Central memory CD8-positive, alpha-beta T cell (primary cell): ENCODE measurements at regions not wholly inside any gene's neighbourhood (a gene's known extent, or its start where the extent isn't known, plus 50 kb on each side); places are given as distances from the start of the nearest gene placed in this dataset.

Experiments used
- ATAC-seq: fragments of 150-1000 bp; cut with Tn5 transposase; replicated peaks from 2 replicates; pipeline ENCODE4 v1.10.0; 2022; ENCODE audit warnings: mild to moderate bottlenecking, moderate FRiP score, moderate number of reproducible peaks; ENCODE audit not compliant: poor library complexity, severe bottlenecking; ENCODE audit errors: extremely low read depth
- DNase-seq, 2 donors: peaks; one replicate each; pipeline ENCODE4 v3.0.0; 2021; ENCODE audit warnings: low spot score in 2 of 2
- H3K27ac Mint-ChIP-seq: one replicate; pipeline ENCODE4 v1.8.0; 2022; ENCODE audit warnings: low read depth, mild to moderate bottlenecking, moderate library complexity, mixed read lengths
- H3K27me3 Mint-ChIP-seq: one replicate; pipeline ENCODE4 v1.8.0; 2022; ENCODE audit warnings: mixed read lengths
- H3K36me3 Mint-ChIP-seq: one replicate; pipeline ENCODE4 v1.8.0; 2022; ENCODE audit warnings: mild to moderate bottlenecking, moderate library complexity, mixed read lengths; ENCODE audit not compliant: insufficient read depth
- H3K4me1 Mint-ChIP-seq: one replicate; pipeline ENCODE4 v1.8.0; 2022; ENCODE audit warnings: mixed read lengths
- H3K4me3 Mint-ChIP-seq: one replicate; pipeline ENCODE4 v1.8.0; 2022; ENCODE audit warnings: mild to moderate bottlenecking, moderate library complexity, mixed read lengths
- H3K9me3 Mint-ChIP-seq: one replicate; pipeline ENCODE4 v1.8.0; 2022; ENCODE audit warnings: mixed read lengths

DNA sequence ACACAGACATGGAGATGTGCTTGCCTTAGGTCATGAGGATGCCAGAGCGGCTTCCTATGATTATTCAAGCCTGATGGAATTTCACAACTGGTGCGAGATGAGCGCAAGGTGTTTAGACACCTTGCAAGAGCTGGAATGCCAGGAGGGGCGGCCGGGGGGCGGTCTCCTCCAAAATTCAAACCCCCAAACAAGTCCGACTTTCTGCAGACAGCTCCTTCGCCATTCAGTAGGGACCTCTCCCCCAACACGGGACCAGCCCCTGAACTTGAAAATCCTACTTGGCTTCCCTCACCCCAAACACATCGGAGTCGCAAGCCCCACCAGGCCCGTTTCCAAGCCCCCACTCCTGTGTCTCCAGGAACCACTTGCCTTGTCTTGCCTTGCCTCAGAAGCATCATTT, 64.8 kb upstream of the ID2 start:
- no peak overlapping the region for H3K27ac Mint-ChIP-seq
- no peak for DNase-seq
- peaks cover 14% of the 10 kb centered on the region for H3K27me3 Mint-ChIP-seq
- no peak overlapping the region for H3K4me3 Mint-ChIP-seq
- H3K36me3 Mint-ChIP-seq = no peaks in the 10 kb centered on the region
- H3K9me3 Mint-ChIP-seq = no peaks in the 10 kb centered on the region
- ATAC-seq = no peak
- H3K4me1 Mint-ChIP-seq = no peaks in the 10 kb centered on the region

DNA sequence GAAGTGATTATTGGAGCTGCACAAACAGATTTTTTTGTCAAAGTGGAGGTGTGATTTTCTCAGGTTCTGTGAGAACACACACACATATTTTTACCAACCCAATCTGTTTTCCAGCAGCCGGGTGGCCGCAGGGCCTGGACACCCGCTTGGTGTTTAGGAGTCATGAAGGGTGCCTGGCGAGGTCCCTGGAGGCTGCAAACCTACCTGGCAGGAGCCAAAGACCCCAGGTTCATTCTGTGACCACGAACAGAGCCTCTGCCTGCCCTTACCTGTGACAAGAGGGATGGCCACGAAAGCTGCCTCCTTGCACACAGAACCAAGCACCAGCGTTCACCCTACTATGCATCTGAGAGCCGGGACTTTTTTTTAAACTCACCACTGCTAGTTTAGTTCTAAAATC, 64.3 kb upstream of the ID2 start:
- peaks cover 15% of the 10 kb centered on the region for H3K27me3 Mint-ChIP-seq
- H3K4me1 Mint-ChIP-seq = no peaks in the 10 kb centered on the region

DNA sequence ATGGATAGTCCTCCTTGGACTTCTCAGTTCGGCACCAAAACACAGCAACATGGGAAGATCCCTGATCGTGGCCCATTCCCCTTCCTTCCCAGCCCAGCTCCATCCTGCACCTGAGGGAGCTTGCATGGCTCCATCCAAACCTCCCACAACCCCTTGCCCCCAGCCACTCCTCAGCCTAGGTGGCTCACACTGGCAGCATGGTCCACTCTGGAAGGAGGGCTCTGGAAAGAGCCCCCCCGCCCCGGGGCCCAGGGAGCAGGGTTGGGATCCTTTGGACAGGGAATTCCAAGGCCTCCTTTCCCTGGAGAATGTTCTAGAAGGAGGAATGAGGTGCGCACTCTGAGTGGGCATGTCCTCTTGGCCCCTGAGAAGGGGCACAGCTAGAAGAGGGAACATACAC, 62.8 kb upstream of the ID2 start:
- no peak overlapping the region for H3K27ac Mint-ChIP-seq
- ATAC-seq (no peak), DNase-seq (no peak)
- H3K4me1 Mint-ChIP-seq = no peaks in the 10 kb centered on the region
- peaks cover 22% of the 10 kb centered on the region for H3K27me3 Mint-ChIP-seq
- H3K9me3 Mint-ChIP-seq = no peaks in the 10 kb centered on the region
- H3K4me3 Mint-ChIP-seq = no peak overlapping the region
- no peaks in the 10 kb centered on the region for H3K36me3 Mint-ChIP-seq

More for the DNA sequence above, 64.3 kb upstream of the ID2 start:
- H3K36me3 Mint-ChIP-seq = no peaks in the 10 kb centered on the region
- no peak overlapping the region for H3K4me3 Mint-ChIP-seq
- ATAC-seq = no peak
- no peak for DNase-seq
- no peaks in the 10 kb centered on the region for H3K9me3 Mint-ChIP-seq
- no peak overlapping the region for H3K27ac Mint-ChIP-seq

DNA sequence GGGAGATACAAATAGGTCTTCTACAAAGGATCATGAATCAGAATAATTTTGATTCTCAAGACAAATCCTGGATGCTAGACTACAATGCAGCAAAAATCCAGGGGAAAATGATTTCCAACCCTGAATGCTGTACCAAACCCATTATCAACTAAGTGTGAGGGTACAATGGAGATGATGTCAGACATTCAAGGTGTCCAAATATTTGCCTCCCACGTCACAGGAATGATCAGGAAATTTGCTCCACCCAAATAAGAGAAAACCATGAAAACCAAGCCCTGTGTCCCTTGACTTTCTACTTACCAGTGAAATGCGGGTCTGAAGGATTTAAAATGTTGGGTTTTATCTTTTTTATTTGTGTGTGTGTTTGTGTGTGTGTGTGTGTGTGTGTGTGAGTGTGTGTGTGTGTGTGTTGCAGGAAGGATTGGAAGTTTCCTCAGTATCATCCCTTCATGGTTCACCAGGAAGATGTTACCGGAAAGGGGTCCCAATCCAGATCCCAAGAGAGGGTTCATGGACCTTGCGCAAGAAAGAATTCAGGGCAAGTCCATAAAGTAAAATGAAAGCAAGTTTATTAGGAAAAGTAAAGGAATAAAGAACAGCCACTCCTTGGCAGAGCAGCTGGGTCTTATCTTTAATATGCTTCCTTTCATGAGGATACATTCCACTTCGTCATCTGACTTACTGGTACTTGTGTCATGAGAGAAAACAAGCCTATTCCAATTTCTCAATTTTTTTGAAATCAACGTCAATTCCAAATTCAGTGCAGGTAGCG, 61.1 kb upstream of the ID2 start:
- Mint-ChIP-seq H3K27me3 (peaks cover 22% of the 10 kb centered on the region), H3K36me3 (no peaks in the 10 kb centered on the region), H3K4me1 (no peaks in the 10 kb centered on the region), H3K27ac (no peak overlapping the region), H3K9me3 (no peaks in the 10 kb centered on the region), H3K4me3 (no peak overlapping the region)
- DNase-seq (no peak), ATAC-seq (no peak)

DNA sequence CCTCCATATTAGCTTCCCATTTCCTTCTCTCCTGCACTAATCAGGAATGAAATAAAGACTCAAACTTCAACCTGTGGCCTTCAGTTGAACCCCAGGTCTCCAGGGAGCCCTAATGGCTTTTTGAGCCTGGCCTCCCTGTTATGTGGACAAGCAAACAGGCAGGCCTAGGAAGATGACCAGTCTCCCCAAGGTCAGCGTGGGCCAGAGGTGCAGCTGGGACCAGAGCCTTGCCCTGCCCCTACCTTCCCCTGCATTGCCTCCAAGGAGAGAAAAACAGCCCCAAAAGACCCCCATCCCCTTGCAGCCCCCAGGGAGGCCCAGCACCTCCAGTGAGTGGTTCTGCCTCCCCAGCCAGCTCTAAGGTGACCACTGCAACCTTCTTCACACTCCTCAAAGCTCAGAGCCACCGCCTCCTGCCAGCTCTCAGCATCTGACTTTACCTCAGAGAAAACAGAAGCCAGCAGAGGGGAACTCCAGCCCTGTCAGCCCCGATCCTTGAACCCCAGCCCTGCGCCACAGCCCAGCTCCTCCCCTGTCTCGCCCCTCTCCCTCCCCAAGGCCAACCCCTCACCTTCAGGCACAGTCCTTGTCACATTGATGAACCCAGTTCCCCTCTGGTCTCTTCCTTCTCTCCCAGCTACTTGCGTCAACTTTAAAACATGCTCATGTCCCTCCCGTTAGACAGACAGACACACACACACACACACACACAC, 59.5 kb upstream of the ID2 start:
- H3K27ac Mint-ChIP-seq = no peak overlapping the region
- ATAC-seq = no peak
- H3K4me3 Mint-ChIP-seq = no peak overlapping the region
- no peak for DNase-seq
- H3K27me3 Mint-ChIP-seq = peaks cover 22% of the 10 kb centered on the region
- H3K36me3 Mint-ChIP-seq = no peaks in the 10 kb centered on the region
- no peaks in the 10 kb centered on the region for H3K4me1 Mint-ChIP-seq
- no peaks in the 10 kb centered on the region for H3K9me3 Mint-ChIP-seq

DNA sequence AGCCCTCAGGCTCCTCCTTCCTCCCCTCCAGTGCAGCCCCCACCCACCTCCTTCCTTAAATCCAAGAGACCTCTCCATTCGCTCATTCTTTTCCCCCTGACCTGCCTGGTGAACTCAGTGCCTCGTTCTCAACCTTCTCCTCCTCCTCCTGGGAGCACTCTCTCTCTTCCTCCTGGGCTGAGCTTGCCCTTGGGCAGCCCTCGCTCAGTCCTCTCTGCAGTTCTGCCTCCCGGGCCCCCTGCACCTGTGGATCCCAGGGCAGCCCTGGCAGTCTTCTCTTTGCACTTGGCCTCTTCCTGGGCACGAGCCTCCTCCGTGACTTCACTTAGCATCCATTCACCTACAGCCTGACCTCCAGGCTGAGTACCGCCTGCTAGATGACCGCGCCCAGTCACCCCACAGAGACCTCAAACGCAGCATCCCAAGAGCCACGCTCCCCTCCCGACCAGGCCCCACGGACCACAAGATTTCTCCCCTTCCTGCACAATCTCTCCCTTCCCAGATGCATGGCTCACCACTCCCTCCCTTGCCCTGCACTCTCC, 58.9 kb upstream of the ID2 start:
- Mint-ChIP-seq H3K4me1 (no peaks in the 10 kb centered on the region), H3K36me3 (no peaks in the 10 kb centered on the region), H3K9me3 (no peaks in the 10 kb centered on the region), H3K27me3 (peaks cover 22% of the 10 kb centered on the region), H3K4me3 (no peak overlapping the region), H3K27ac (no peak overlapping the region)
- ATAC-seq (no peak), DNase-seq (no peak)

DNA sequence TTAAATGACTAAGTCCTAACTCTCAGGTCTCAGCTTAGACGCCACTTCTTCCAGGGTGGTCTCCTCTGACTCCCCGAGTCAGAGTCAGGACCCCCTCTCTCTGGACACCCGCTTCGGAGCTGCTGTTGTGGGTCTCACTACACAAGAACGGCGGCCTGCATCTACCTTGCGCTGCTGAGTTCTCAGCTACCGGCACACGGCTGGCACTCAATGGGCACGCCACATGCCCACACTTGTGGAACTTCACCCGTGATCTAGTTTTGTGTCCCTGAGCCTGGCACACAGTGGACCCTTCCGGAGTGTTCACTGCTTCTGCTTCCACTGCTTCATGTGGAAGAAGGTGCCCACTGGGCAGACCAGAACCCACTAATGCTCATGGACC, 58.3 kb upstream of the ID2 start:
- no peak for ATAC-seq
- Mint-ChIP-seq H3K27me3 (peaks cover 22% of the 10 kb centered on the region), H3K36me3 (no peaks in the 10 kb centered on the region), H3K4me1 (no peaks in the 10 kb centered on the region), H3K9me3 (no peaks in the 10 kb centered on the region), H3K4me3 (no peak overlapping the region), H3K27ac (no peak overlapping the region)
- DNase-seq = no peak

DNA sequence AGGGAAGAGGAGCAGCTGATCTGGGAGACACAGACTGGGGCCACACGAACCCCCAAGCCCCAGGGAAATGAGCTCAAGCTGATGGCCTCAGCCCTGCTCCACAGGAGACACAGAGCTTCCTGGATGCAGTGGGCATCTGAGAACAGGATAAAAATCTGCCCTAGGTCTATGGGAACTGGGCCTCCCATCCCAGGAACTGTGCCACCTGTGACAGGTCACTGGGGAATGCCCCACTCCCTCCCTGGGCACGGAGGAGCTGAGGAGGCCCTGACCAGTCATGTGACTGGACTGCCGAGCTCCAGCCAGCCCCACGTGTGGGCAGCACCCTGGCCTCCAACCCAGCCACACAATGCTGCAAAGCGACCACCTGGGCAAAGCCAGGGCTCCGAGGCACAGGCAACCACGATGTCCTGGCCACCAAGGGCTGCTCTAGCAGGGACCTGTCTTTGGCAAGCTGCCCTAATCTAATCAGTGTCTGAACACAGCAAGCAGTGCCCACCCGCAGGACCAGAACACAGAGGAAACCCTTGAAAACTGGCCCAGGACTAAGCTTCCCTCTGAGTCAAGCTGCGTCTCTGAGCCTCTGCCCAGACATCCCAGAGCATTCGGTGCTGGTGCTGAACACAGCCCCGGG, 57.8 kb upstream of the ID2 start:
- Mint-ChIP-seq H3K36me3 (no peaks in the 10 kb centered on the region), H3K9me3 (no peaks in the 10 kb centered on the region), H3K27me3 (peaks cover 22% of the 10 kb centered on the region), H3K27ac (no peak overlapping the region), H3K4me3 (no peak overlapping the region), H3K4me1 (no peaks in the 10 kb centered on the region)
- DNase-seq (no peak), ATAC-seq (no peak)

DNA sequence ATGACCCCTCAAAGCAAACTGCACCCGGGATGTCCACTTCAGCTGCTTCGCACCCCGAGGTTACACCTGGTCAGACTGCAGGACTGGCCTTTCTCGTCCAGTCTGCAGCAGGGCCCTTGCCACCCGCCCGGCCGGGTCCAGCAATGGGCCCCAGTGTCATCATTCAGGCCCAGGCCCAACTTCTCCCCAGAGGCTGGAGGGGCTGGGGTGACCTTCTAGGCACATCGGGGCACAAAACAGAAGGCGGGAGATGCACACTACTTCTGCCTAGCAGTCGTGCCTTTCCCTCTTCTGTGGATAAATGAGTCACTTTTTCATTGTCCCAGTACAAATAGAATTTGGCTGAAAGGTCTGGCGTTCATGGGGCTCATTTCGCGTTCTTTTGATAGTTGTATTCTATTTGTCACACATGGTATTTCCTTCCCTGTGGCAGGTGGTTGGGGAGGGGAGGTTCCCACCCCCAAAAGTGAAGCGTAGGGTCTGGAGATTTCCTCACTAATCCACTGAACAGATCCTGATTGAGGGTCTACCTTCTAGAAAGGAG, 56.9 kb upstream of the ID2 start:
- no peaks in the 10 kb centered on the region for H3K4me1 Mint-ChIP-seq

DNA sequence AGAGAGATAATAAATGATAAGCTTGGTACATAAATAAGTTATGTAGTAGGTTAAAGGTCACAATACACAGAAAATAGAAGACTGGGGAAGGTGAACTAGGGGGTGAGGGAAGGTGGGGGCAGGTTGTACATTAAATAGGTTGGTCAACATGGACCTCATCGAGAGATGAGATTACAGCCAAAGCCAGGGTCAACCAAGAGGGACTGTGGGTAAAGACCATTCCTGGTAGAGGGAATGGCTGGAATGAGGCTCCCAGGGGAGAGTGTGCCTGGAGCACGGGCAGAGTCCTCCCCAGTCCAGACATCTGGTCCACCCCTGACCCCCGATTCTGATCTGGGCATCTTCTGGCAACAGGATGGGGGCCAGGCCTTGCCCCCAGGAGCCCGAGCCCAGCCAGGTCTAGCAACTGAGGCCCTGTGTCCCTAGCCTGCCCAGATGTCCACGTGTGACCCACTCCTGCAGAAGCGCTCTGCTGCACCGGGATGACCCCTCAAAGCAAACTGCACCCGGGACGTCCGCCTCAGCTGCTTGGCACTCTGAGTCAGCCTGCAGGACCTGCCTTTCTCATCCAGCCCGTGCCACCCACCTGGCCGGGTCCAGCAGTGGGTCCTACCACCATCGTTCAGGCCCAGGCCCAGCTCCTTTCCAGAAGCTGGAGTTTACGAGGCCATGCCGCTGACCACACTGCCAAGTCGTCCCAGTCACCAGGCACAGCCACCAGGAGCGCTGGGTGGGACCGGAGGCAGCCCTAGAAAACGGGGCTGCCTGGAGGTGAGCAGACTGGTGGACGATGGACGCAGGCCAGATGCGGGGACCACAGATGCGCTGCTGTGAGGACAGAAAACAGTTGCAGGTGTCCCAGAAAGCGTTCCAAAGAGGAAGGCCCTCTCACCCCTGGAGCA, 56.2 kb upstream of the ID2 start:
- Mint-ChIP-seq H3K27ac (no peak overlapping the region), H3K4me1 (no peaks in the 10 kb centered on the region), H3K9me3 (no peaks in the 10 kb centered on the region), H3K27me3 (peaks cover 10% of the 10 kb centered on the region), H3K36me3 (no peaks in the 10 kb centered on the region), H3K4me3 (no peak overlapping the region)
- ATAC-seq = no peak
- DNase-seq = no peak

More for the DNA sequence above, 56.9 kb upstream of the ID2 start:
- no peaks in the 10 kb centered on the region for H3K9me3 Mint-ChIP-seq
- no peak for DNase-seq
- no peak overlapping the region for H3K4me3 Mint-ChIP-seq
- peaks cover 17% of the 10 kb centered on the region for H3K27me3 Mint-ChIP-seq
- no peak for ATAC-seq
- H3K36me3 Mint-ChIP-seq = no peaks in the 10 kb centered on the region
- H3K27ac Mint-ChIP-seq = no peak overlapping the region

DNA sequence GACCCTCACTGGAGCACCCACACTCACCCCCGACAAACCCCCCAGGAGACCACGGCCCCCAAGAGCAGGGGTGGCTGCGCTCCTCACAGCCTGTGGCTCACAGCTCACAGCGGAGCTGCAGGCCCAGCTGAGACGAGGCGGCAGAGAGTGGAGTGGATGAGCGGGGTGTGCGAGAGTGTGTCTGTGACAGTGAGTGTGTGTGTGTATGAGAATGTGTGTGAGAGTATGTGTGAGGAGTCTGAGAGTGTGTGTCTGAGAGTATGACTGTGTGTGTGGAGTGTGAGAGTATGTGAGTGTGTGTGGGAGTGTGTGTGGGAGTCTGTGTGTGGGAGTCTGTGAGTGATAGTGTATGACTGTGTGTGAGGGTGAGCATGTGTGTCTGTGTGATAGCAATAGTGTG, 55.3 kb upstream of the ID2 start:
- no peak overlapping the region for H3K4me3 Mint-ChIP-seq
- no peak for DNase-seq
- H3K27ac Mint-ChIP-seq = no peak overlapping the region
- ATAC-seq = no peak
- H3K27me3 Mint-ChIP-seq = peaks cover 8% of the 10 kb centered on the region
- H3K9me3 Mint-ChIP-seq = no peaks in the 10 kb centered on the region
- no peaks in the 10 kb centered on the region for H3K4me1 Mint-ChIP-seq
- no peaks in the 10 kb centered on the region for H3K36me3 Mint-ChIP-seq
